ENCODE measurements at regions not wholly inside any gene's neighbourhood (a gene's known extent, or its start where the extent isn't known, plus 50 kb on each side); places are given as distances from the start of the nearest gene placed in this dataset.

DNA sequence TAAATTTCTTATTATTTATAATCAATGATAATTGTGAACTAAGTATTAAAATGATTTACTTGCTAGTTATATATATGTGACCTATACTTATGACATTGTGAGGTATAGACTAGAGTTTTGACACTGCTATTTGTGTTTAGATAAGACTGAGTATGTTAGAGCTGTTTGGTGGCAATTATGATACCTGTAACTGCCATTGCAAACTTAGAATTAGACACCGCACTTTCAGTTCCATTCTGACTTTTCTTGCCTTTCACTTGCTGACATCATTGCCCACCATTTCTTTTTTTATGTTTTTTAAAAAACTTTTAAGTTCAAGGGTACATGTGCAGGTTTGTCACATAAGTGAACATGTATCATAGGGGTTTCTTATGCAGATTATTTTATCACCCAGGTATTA lies 214.5 kb downstream of the MBL2 start:
- TF ChIP-seq, protein P1, sequence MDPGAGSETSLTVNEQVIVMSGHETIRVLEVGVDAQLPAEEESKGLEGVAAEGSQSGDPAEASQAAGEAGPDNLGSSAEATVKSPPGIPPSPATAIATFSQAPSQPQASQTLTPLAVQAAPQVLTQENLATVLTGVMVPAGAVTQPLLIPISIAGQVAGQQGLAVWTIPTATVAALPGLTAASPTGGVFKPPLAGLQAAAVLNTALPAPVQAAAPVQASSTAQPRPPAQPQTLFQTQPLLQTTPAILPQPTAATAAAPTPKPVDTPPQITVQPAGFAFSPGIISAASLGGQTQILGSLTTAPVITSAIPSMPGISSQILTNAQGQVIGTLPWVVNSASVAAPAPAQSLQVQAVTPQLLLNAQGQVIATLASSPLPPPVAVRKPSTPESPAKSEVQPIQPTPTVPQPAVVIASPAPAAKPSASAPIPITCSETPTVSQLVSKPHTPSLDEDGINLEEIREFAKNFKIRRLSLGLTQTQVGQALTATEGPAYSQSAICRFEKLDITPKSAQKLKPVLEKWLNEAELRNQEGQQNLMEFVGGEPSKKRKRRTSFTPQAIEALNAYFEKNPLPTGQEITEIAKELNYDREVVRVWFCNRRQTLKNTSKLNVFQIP (CRISPR knock-in tag; IDR thresholded peaks at IDR 0.05; ENCODE audit: borderline replicate concordance, low read depth), result no peak
- TF ChIP-seq, protein P2, sequence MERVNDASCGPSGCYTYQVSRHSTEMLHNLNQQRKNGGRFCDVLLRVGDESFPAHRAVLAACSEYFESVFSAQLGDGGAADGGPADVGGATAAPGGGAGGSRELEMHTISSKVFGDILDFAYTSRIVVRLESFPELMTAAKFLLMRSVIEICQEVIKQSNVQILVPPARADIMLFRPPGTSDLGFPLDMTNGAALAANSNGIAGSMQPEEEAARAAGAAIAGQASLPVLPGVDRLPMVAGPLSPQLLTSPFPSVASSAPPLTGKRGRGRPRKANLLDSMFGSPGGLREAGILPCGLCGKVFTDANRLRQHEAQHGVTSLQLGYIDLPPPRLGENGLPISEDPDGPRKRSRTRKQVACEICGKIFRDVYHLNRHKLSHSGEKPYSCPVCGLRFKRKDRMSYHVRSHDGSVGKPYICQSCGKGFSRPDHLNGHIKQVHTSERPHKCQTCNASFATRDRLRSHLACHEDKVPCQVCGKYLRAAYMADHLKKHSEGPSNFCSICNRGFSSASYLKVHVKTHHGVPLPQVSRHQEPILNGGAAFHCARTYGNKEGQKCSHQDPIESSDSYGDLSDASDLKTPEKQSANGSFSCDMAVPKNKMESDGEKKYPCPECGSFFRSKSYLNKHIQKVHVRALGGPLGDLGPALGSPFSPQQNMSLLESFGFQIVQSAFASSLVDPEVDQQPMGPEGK (CRISPR knock-in tag; IDR thresholded peaks at IDR 0.05; ENCODE audit: borderline replicate concordance), result no peak
- TF ChIP-seq ZNF70 (CRISPR knock-in tag; IDR thresholded peaks at IDR 0.05) (no peak), ZFP3 (CRISPR knock-in tag; IDR thresholded peaks at IDR 0.05) (no peak)
